GM20000 (cell line): ENCODE measurements at regions not wholly inside any gene's neighbourhood (a gene's known extent, or its start where the extent isn't known, plus 50 kb on each side); places are given as distances from the start of the nearest gene placed in this dataset.

Experiments used
- DNase-seq: peaks from one replicate; pipeline ENCODE4 v3.0.0; 2012; ENCODE audit warnings: low spot score
- CTCF ChIP-seq: IDR thresholded peaks from 2 replicates; pipeline ENCODE4 v1.5.1; 2012; ENCODE audit warnings: mild to moderate bottlenecking, control low read depth; ENCODE audit errors: extremely low read depth, missing control alignments

- DNase-seq = no peak
- TF ChIP-seq CTCF = no peak
Observed at GRCh38 chr3:19596408-19596807, 337.6 kb downstream of the EFHB start.

GRCh38 chr3:19595884-19596283 lies 338.1 kb downstream of the EFHB start:
- no peak for TF ChIP-seq CTCF
- no peak for DNase-seq
